Lower leg skin (tissue), 3 donors: ENCODE measurements at regions not wholly inside any gene's neighbourhood (a gene's known extent, or its start where the extent isn't known, plus 50 kb on each side); places are given as distances from the start of the nearest gene placed in this dataset.

Experiments used
- CTCF ChIP-seq, 3 donors: fragments of 450-650 bp; IDR thresholded peaks; one replicate each; pipeline ENCODE4 v1.5.1; 2016; ENCODE audit warnings: antibody characterized with exemption in 3 of 3, mild to moderate bottlenecking in 3 of 3, moderate library complexity in 2 of 3
- POLR2A ChIP-seq, 2 donors: fragments of 450-650 bp; IDR thresholded peaks; one replicate each; pipeline ENCODE4 v1.6.1; 2016 to 2017; ENCODE audit warnings: antibody characterized with exemption in 2 of 2, mild to moderate bottlenecking in 1 of 2, moderate library complexity in 1 of 2

DNA sequence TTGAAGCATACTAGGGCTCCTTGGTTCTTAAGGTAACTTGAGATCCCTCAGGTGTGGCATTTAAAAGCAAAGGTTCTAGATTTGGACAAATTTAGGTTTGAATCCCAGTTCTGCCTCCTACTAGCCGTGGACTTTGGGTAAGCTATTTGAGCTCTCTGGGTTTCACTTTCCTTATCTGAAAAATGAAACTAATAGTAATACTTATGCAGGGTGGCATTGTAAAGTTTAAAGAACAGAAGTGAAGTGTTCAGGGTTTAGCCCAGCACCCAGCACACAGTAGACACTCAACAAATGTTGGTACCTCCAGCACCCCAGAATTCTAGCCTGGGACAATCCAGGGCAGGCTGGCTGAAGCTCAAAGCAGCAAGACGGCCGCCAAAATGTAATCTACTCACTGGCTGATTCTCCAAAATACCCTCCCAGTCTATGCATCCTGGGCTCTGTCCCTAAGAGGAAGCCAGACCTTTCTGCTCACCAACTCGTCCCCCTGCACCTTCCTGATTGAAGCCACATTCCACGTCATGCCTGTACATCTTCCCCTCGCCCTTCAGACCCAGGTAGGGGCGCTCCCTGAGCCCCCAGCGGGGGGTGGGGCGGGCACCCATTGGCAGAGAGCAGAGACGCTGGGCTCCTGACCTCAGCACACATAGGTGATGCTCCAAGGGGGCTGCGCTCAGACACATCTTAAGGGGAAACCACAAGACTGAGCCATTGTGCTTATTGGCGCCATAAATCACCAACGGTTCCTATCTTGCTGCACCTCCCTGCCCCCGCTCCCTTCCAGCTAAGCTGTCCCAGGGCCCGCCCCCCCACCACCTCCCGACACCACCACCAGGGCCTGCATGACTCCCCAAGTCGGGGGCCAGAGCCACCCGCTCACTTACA, 160.6 kb downstream of the BCOR start:
- TF ChIP-seq CTCF (IDR thresholded peaks at IDR 0.05): no peak
- TF ChIP-seq POLR2A (IDR thresholded peaks at IDR 0.05): no peak
